ENCODE measurements at regions not wholly inside any gene's neighbourhood (a gene's known extent, or its start where the extent isn't known, plus 50 kb on each side); places are given as distances from the start of the nearest gene placed in this dataset.

DNA sequence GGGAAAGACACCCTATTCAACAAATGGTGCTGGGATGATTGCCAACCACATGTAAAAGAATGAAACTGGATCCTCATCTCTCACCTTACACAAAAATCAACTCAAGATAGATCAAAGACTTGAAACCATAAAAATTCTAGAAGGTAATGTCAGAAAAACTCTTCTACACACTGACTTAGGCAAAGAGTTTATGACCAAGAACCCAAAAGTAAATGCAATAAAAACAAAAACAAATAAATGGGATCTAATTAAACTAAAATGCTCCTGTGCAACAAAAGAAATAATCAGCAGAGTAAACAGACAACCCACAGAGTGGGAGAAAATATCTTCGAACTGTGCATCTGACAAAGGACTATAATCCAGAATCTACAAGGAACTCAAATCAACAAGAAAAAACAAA is 504.2 kb upstream of the MBL2 start:
- in situ Hi-C loops (cut with MboI; ENCODE audit: low sequenced_read_pairs in 4 of 4) = no loop called here
- no peak overlapping the region for H3K4me3 ChIP-seq
- no peak for DNase-seq
- H3K27me3 ChIP-seq = no peaks in the 10 kb centered on the region
- H3K4me1 ChIP-seq = no peaks in the 10 kb centered on the region
- no peak for ATAC-seq
- H3K27ac ChIP-seq = no peak overlapping the region
- intact Hi-C loops (cut with DNase I; ENCODE audit: low total_unique reads) = no loop called here
- no peaks in the 10 kb centered on the region for H3K9me3 ChIP-seq
- no peaks in the 10 kb centered on the region for H3K36me3 ChIP-seq
- no peak for TF ChIP-seq CTCF (IDR thresholded peaks at IDR 0.05 in 4 of 5, conservative IDR thresholded peaks at IDR 0.05 in 1 of 5)
- no peak for TF ChIP-seq POLR2A (IDR thresholded peaks at IDR 0.05)

- in situ Hi-C loops (cut with MboI; ENCODE audit: low sequenced_read_pairs in 4 of 4) = no loop called here
- Histone ChIP-seq H3K4me3 (no peak overlapping the region), H3K27me3 (no peaks in the 10 kb centered on the region), H3K9me3 (no peaks in the 10 kb centered on the region), H3K4me1 (no peaks in the 10 kb centered on the region), H3K36me3 (no peaks in the 10 kb centered on the region), H3K27ac (no peak overlapping the region)
- ATAC-seq (no peak), DNase-seq (no peak)
- TF ChIP-seq POLR2A (IDR thresholded peaks at IDR 0.05) = no peak
- TF ChIP-seq CTCF (IDR thresholded peaks at IDR 0.05 in 4 of 5, conservative IDR thresholded peaks at IDR 0.05 in 1 of 5) = no peak
- intact Hi-C loops (cut with DNase I; ENCODE audit: low total_unique reads) = no loop called here
Observed at GRCh38 chr10:53269482-53269881, 496.9 kb upstream of the MBL2 start.

DNA sequence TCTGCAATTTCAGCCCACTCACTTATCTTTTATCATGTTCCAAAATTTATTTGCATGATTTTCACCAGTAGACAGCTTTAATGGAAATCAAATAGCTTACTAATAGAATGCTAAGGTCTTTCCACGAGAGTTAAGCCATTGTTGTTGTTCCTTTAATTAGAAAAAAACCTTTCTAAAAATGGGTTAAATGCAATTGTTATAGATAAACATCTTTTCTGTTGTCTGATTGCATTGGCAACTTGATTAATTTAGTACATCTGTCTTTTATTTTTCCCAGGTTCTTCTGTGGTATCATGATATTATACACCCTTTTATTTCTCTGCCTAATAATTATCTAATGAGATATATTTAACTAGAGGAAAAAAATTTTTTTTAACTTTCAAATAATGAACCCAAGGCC is 487.6 kb upstream of the MBL2 start:
- intact Hi-C loops (cut with DNase I; ENCODE audit: low total_unique reads) (no loop called here), in situ Hi-C loops (cut with MboI; ENCODE audit: low sequenced_read_pairs in 4 of 4) (no loop called here)
- Histone ChIP-seq H3K4me1 (no peaks in the 10 kb centered on the region), H3K4me3 (no peak overlapping the region), H3K27me3 (no peaks in the 10 kb centered on the region), H3K27ac (no peak overlapping the region), H3K9me3 (no peaks in the 10 kb centered on the region), H3K36me3 (no peaks in the 10 kb centered on the region)
- no peak for DNase-seq
- TF ChIP-seq POLR2A (IDR thresholded peaks at IDR 0.05) = no peak
- TF ChIP-seq CTCF (IDR thresholded peaks at IDR 0.05 in 4 of 5, conservative IDR thresholded peaks at IDR 0.05 in 1 of 5) = no peak
- ATAC-seq = no peak

DNA sequence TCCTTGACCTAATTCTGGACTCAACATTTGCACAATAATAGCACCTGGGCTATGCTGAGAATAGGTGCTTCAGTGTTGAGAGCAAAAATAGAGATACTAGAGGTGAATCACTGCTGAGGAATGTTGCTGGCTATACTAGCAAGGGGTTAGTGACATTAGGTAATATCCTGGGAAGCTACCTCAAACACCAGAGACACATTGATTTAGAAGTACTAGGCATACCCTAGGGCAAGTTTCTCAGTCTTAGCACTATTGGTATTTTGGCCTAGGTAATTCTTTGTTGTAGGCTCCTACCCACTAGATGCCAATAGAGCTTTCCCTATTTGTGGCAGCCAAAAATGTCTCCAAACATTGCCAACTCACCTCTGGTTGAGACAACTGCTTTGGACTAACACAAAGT is 484.0 kb upstream of the MBL2 start:
- Histone ChIP-seq H3K4me3 (no peak overlapping the region), H3K27me3 (no peaks in the 10 kb centered on the region), H3K4me1 (no peaks in the 10 kb centered on the region), H3K27ac (no peak overlapping the region), H3K9me3 (no peaks in the 10 kb centered on the region), H3K36me3 (no peaks in the 10 kb centered on the region)
- in situ Hi-C loops (cut with MboI; ENCODE audit: low sequenced_read_pairs in 4 of 4) = no loop called here
- intact Hi-C loops (cut with DNase I; ENCODE audit: low total_unique reads) = no loop called here
- TF ChIP-seq CTCF (IDR thresholded peaks at IDR 0.05 in 4 of 5, conservative IDR thresholded peaks at IDR 0.05 in 1 of 5) (no peak), POLR2A (IDR thresholded peaks at IDR 0.05) (no peak)
- no peak for DNase-seq
- ATAC-seq = no peak

DNA sequence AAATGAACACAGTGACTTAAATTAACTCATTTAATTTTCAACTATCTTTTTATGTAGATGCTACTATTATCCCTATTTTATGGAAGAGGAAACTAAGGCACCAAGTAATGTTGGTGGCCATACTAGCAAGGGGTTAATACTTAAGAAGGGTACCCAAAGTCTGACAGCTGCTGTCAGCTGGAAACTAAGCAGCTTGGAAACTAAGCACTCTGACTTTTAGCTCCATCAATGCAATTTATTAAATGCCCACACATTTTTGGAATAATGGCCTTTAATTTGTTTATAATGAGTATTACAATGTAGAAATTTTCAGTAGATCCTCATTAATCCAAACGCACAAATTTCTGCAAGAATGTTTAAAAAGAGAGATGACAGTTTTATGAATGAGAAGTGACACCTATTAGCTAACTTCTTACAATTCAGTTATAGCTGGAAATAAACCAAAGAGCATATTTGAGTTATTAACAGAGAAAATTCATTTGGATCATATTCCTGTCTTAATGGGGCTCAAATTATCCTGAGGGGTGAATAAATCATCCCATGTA is 483.1 kb upstream of the MBL2 start:
- H3K9me3 ChIP-seq = no peaks in the 10 kb centered on the region
- H3K27me3 ChIP-seq = no peaks in the 10 kb centered on the region
- intact Hi-C loops (cut with DNase I; ENCODE audit: low total_unique reads) (no loop called here), in situ Hi-C loops (cut with MboI; ENCODE audit: low sequenced_read_pairs in 4 of 4) (no loop called here)
- ATAC-seq = no peak
- no peaks in the 10 kb centered on the region for H3K36me3 ChIP-seq
- H3K4me3 ChIP-seq = no peak overlapping the region
- no peak for DNase-seq
- TF ChIP-seq CTCF (IDR thresholded peaks at IDR 0.05 in 4 of 5, conservative IDR thresholded peaks at IDR 0.05 in 1 of 5) (no peak), POLR2A (IDR thresholded peaks at IDR 0.05) (no peak)
- no peak overlapping the region for H3K27ac ChIP-seq
- H3K4me1 ChIP-seq = no peaks in the 10 kb centered on the region
